ENCODE measurements at regions not wholly inside any gene's neighbourhood (a gene's known extent, or its start where the extent isn't known, plus 50 kb on each side); places are given as distances from the start of the nearest gene placed in this dataset.
A peak's percentile ranks its signal among the peaks of the same experiment; 100 is the strongest.
"Not testable (repeated sequence)": the region's sequence is repeated elsewhere in the genome, so short reads cannot be mapped to it uniquely, and the experiment has no call there.

- no peak overlapping the region for H3K27ac ChIP-seq (ENCODE audit: low read depth in 1 of 3, low read length in 2 of 3)
- 43 to 66% (median 45%) methylated on average over 1 of the region's 1 CpG for WGBS, 3 donors
- no peaks in the 10 kb centered on the region for H3K27me3 ChIP-seq (ENCODE audit: control insufficient read depth in 3 of 3, insufficient read depth in 3 of 3, low read length in 3 of 3)
- no peaks in the 10 kb centered on the region for H3K4me1 ChIP-seq (ENCODE audit: control insufficient read depth in 3 of 3, insufficient read depth in 2 of 3, low read depth in 1 of 3, low read length in 2 of 3)
- no peaks in the 10 kb centered on the region for H3K36me3 ChIP-seq (ENCODE audit: control insufficient read depth in 3 of 3, insufficient read depth in 2 of 3, low read depth in 1 of 3, low read length in 3 of 3)
- DNase-seq, result no peak
- peak; percentile 65 for FAIRE-seq
- H3K9me3 ChIP-seq (ENCODE audit: control insufficient read depth in 2 of 2, insufficient read depth in 1 of 2, low read depth in 1 of 2, low read length in 1 of 2), result no peaks in the 10 kb centered on the region
- H3K4me3 ChIP-seq (ENCODE audit: low read depth in 1 of 3, low read length in 3 of 3), result no peak overlapping the region
Measured at GRCh38 chr4:28464823-28465222, 1604.2 kb downstream of the STIM2 start.

- H3K9me3 ChIP-seq (ENCODE audit: control insufficient read depth in 2 of 2, insufficient read depth in 1 of 2, low read depth in 1 of 2, low read length in 1 of 2); FAIRE-seq; H3K27ac ChIP-seq (ENCODE audit: low read depth in 1 of 3, low read length in 2 of 3); H3K4me1 ChIP-seq (ENCODE audit: control insufficient read depth in 3 of 3, insufficient read depth in 2 of 3, low read depth in 1 of 3, low read length in 2 of 3); H3K27me3 ChIP-seq (ENCODE audit: control insufficient read depth in 3 of 3, insufficient read depth in 3 of 3, low read length in 3 of 3); H3K36me3 ChIP-seq (ENCODE audit: control insufficient read depth in 3 of 3, insufficient read depth in 2 of 3, low read depth in 1 of 3, low read length in 3 of 3); H3K4me3 ChIP-seq (ENCODE audit: low read depth in 1 of 3, low read length in 3 of 3); DNase-seq: not testable (repeated sequence)
- WGBS, 3 donors, result 95 to 97% (median 95%) methylated on average over 24 of the region's 24 CpGs
Measured at GRCh38 chr4:28466886-28467285, 1606.2 kb downstream of the STIM2 start.

GRCh38 chr4:28469387-28469786 is 1608.7 kb downstream of the STIM2 start:
- no peak overlapping the region for H3K27ac ChIP-seq (ENCODE audit: low read depth in 1 of 3, low read length in 2 of 3)
- H3K9me3 ChIP-seq (ENCODE audit: control insufficient read depth in 2 of 2, insufficient read depth in 1 of 2, low read depth in 1 of 2, low read length in 1 of 2), result no peaks in the 10 kb centered on the region
- no peaks in the 10 kb centered on the region for H3K4me1 ChIP-seq (ENCODE audit: control insufficient read depth in 3 of 3, insufficient read depth in 2 of 3, low read depth in 1 of 3, low read length in 2 of 3)
- H3K4me3 ChIP-seq (ENCODE audit: low read depth in 1 of 3, low read length in 3 of 3), result no peak overlapping the region
- H3K36me3 ChIP-seq (ENCODE audit: control insufficient read depth in 3 of 3, insufficient read depth in 2 of 3, low read depth in 1 of 3, low read length in 3 of 3), result no peaks in the 10 kb centered on the region
- no peaks in the 10 kb centered on the region for H3K27me3 ChIP-seq (ENCODE audit: control insufficient read depth in 3 of 3, insufficient read depth in 3 of 3, low read length in 3 of 3)
- no peak for FAIRE-seq
- no peak for DNase-seq
- WGBS, 3 donors, result 75 to 85% (median 84%) methylated on average over 1 of the region's 1 CpG

GRCh38 chr4:28469886-28470285 is 1609.2 kb downstream of the STIM2 start:
- FAIRE-seq (no peak), DNase-seq (no peak)
- Histone ChIP-seq H3K4me1 (ENCODE audit: control insufficient read depth in 3 of 3, insufficient read depth in 2 of 3, low read depth in 1 of 3, low read length in 2 of 3) (no peaks in the 10 kb centered on the region), H3K27me3 (ENCODE audit: control insufficient read depth in 3 of 3, insufficient read depth in 3 of 3, low read length in 3 of 3) (no peaks in the 10 kb centered on the region), H3K4me3 (ENCODE audit: low read depth in 1 of 3, low read length in 3 of 3) (no peak overlapping the region), H3K27ac (ENCODE audit: low read depth in 1 of 3, low read length in 2 of 3) (no peak overlapping the region), H3K36me3 (ENCODE audit: control insufficient read depth in 3 of 3, insufficient read depth in 2 of 3, low read depth in 1 of 3, low read length in 3 of 3) (no peaks in the 10 kb centered on the region), H3K9me3 (ENCODE audit: control insufficient read depth in 2 of 2, insufficient read depth in 1 of 2, low read depth in 1 of 2, low read length in 1 of 2) (no peaks in the 10 kb centered on the region)
- 65 to 75% (median 73%) methylated on average over 2 of the region's 2 CpGs for WGBS, 3 donors

GRCh38 chr4:28475381-28475780 is 1614.7 kb downstream of the STIM2 start:
- H3K4me1 ChIP-seq (ENCODE audit: control insufficient read depth in 3 of 3, insufficient read depth in 2 of 3, low read depth in 1 of 3, low read length in 2 of 3), result no peaks in the 10 kb centered on the region
- H3K36me3 ChIP-seq (ENCODE audit: control insufficient read depth in 3 of 3, insufficient read depth in 2 of 3, low read depth in 1 of 3, low read length in 3 of 3), result no peaks in the 10 kb centered on the region
- H3K4me3 ChIP-seq (ENCODE audit: low read depth in 1 of 3, low read length in 3 of 3), result no peak overlapping the region
- H3K27ac ChIP-seq (ENCODE audit: low read depth in 1 of 3, low read length in 2 of 3), result no peak overlapping the region
- WGBS, 3 donors, result 68 to 83% (median 77%) methylated on average over 1 of the region's 1 CpG
- H3K27me3 ChIP-seq (ENCODE audit: control insufficient read depth in 3 of 3, insufficient read depth in 3 of 3, low read length in 3 of 3), result peaks cover 0 to 2% (median 0%) of the 10 kb centered on the region in 3 donors
- H3K9me3 ChIP-seq (ENCODE audit: control insufficient read depth in 2 of 2, insufficient read depth in 1 of 2, low read depth in 1 of 2, low read length in 1 of 2), result no peaks in the 10 kb centered on the region
- DNase-seq (no peak), FAIRE-seq (no peak)

- Histone ChIP-seq H3K27me3 (ENCODE audit: control insufficient read depth in 3 of 3, insufficient read depth in 3 of 3, low read length in 3 of 3) (peaks cover 0 to 2% (median 0%) of the 10 kb centered on the region in 3 donors), H3K4me1 (ENCODE audit: control insufficient read depth in 3 of 3, insufficient read depth in 2 of 3, low read depth in 1 of 3, low read length in 2 of 3) (no peaks in the 10 kb centered on the region), H3K36me3 (ENCODE audit: control insufficient read depth in 3 of 3, insufficient read depth in 2 of 3, low read depth in 1 of 3, low read length in 3 of 3) (no peaks in the 10 kb centered on the region), H3K9me3 (ENCODE audit: control insufficient read depth in 2 of 2, insufficient read depth in 1 of 2, low read depth in 1 of 2, low read length in 1 of 2) (no peaks in the 10 kb centered on the region), H3K4me3 (ENCODE audit: low read depth in 1 of 3, low read length in 3 of 3) (no peak overlapping the region), H3K27ac (ENCODE audit: low read depth in 1 of 3, low read length in 2 of 3) (no peak overlapping the region)
- no peak for FAIRE-seq
- no peak for DNase-seq
- WGBS, 3 donors, result 61 to 80% (median 61%) methylated on average over 3 of the region's 3 CpGs
Measured at GRCh38 chr4:28479666-28480065, 1619.0 kb downstream of the STIM2 start.

- no peak for FAIRE-seq
- 45 to 69% (median 56%) methylated on average over 4 of the region's 4 CpGs for WGBS, 3 donors
- Histone ChIP-seq H3K4me1 (ENCODE audit: control insufficient read depth in 3 of 3, insufficient read depth in 2 of 3, low read depth in 1 of 3, low read length in 2 of 3) (no peaks in the 10 kb centered on the region), H3K27ac (ENCODE audit: low read depth in 1 of 3, low read length in 2 of 3) (no peak overlapping the region), H3K36me3 (ENCODE audit: control insufficient read depth in 3 of 3, insufficient read depth in 2 of 3, low read depth in 1 of 3, low read length in 3 of 3) (no peaks in the 10 kb centered on the region), H3K27me3 (ENCODE audit: control insufficient read depth in 3 of 3, insufficient read depth in 3 of 3, low read length in 3 of 3) (no peaks in the 10 kb centered on the region), H3K9me3 (ENCODE audit: control insufficient read depth in 2 of 2, insufficient read depth in 1 of 2, low read depth in 1 of 2, low read length in 1 of 2) (no peaks in the 10 kb centered on the region), H3K4me3 (ENCODE audit: low read depth in 1 of 3, low read length in 3 of 3) (no peak overlapping the region)
- peak in 1 of 2 donors; percentile 11 for DNase-seq
Measured at GRCh38 chr4:28481565-28481964, 1620.9 kb downstream of the STIM2 start.

GRCh38 chr4:28482580-28483270 is 1622.1 kb downstream of the STIM2 start:
- no peaks in the 10 kb centered on the region for H3K36me3 ChIP-seq (ENCODE audit: control insufficient read depth in 3 of 3, insufficient read depth in 2 of 3, low read depth in 1 of 3, low read length in 3 of 3)
- 53 to 72% (median 53%) methylated on average over 7 of the region's 7 CpGs for WGBS, 3 donors
- no peak for FAIRE-seq

GRCh38 chr4:28488021-28488420 is 1627.4 kb downstream of the STIM2 start:
- H3K36me3 ChIP-seq (ENCODE audit: control insufficient read depth in 3 of 3, insufficient read depth in 2 of 3, low read depth in 1 of 3, low read length in 3 of 3), result no peaks in the 10 kb centered on the region
- no peak for FAIRE-seq
- no peaks in the 10 kb centered on the region for H3K4me1 ChIP-seq (ENCODE audit: control insufficient read depth in 3 of 3, insufficient read depth in 2 of 3, low read depth in 1 of 3, low read length in 2 of 3)
- H3K4me3 ChIP-seq (ENCODE audit: low read depth in 1 of 3, low read length in 3 of 3), result no peak overlapping the region
- no peak for DNase-seq
- H3K27ac ChIP-seq (ENCODE audit: low read depth in 1 of 3, low read length in 2 of 3), result no peak overlapping the region
- H3K9me3 ChIP-seq (ENCODE audit: control insufficient read depth in 2 of 2, insufficient read depth in 1 of 2, low read depth in 1 of 2, low read length in 1 of 2), result no peaks in the 10 kb centered on the region
- no peaks in the 10 kb centered on the region for H3K27me3 ChIP-seq (ENCODE audit: control insufficient read depth in 3 of 3, insufficient read depth in 3 of 3, low read length in 3 of 3)
- 71 to 74% (median 74%) methylated on average over 1 of the region's 1 CpG for WGBS, 3 donors

More at GRCh38 chr4:28482580-28483270, 1622.1 kb downstream of the STIM2 start:
- Histone ChIP-seq H3K9me3 (ENCODE audit: control insufficient read depth in 2 of 2, insufficient read depth in 1 of 2, low read depth in 1 of 2, low read length in 1 of 2) (no peaks in the 10 kb centered on the region), H3K27me3 (ENCODE audit: control insufficient read depth in 3 of 3, insufficient read depth in 3 of 3, low read length in 3 of 3) (no peaks in the 10 kb centered on the region), H3K4me3 (ENCODE audit: low read depth in 1 of 3, low read length in 3 of 3) (no peak overlapping the region), H3K4me1 (ENCODE audit: control insufficient read depth in 3 of 3, insufficient read depth in 2 of 3, low read depth in 1 of 3, low read length in 2 of 3) (no peaks in the 10 kb centered on the region), H3K27ac (ENCODE audit: low read depth in 1 of 3, low read length in 2 of 3) (no peak overlapping the region)
- no peak for DNase-seq
